H1 (cell line): ENCODE measurements at regions not wholly inside any gene's neighbourhood (a gene's known extent, or its start where the extent isn't known, plus 50 kb on each side); places are given as distances from the start of the nearest gene placed in this dataset.

Experiments used
- CTBP2 ChIP-seq: IDR thresholded peaks from 2 replicates; pipeline ENCODE4 v1.7.0; 2011; ENCODE audit warnings: borderline replicate concordance, mild to moderate bottlenecking, moderate library complexity, mixed read lengths, low read length; ENCODE audit not compliant: insufficient read depth, insufficient read length
- GTF2F1 ChIP-seq: IDR thresholded peaks from 2 replicates; pipeline ENCODE4 v1.6.1; 2012; ENCODE audit warnings: low read depth, low read length, improper control_type of control experiment, borderline replicate concordance
- HDAC6 ChIP-seq: IDR thresholded peaks from one replicate; pipeline ENCODE4 v1.7.1; 2012; ENCODE audit warnings: low read depth, mild to moderate bottlenecking, inconsistent platforms, low read length, moderate library complexity
- JUND ChIP-seq: IDR thresholded peaks from 2 replicates; pipeline ENCODE4 v1.6.1; 2011; ENCODE audit warnings: mild to moderate bottlenecking, improper control_type of control experiment, low read length
- RAD21 ChIP-seq, 2 experiments: IDR thresholded peaks in 1 of 2; conservative IDR thresholded peaks in 1 of 2; 2 replicates each; pipeline ENCODE4 v1.6.1; 2011; ENCODE audit warnings: low read depth in 2 of 2, low read length in 2 of 2, improper control_type of control experiment in 1 of 2, inconsistent platforms in 1 of 2, mild to moderate bottlenecking in 1 of 2, moderate library complexity in 1 of 2
- RFX5 ChIP-seq: IDR thresholded peaks from 2 replicates; pipeline ENCODE4 v1.6.1; 2011; ENCODE audit warnings: low read depth, low read length, improper control_type of control experiment, borderline replicate concordance
- SIRT6 ChIP-seq: IDR thresholded peaks from one replicate; pipeline ENCODE4 v1.7.1; 2012; ENCODE audit warnings: low read length, inconsistent platforms
- SP1 ChIP-seq: IDR thresholded peaks from 2 replicates; pipeline ENCODE4 v1.6.1; 2011; ENCODE audit warnings: low read depth, low read length
- SUZ12 ChIP-seq: fragments of 200-600 bp; sonication (generic); IDR thresholded peaks from 2 replicates; pipeline ENCODE4 v1.6.1; 2012; ENCODE audit warnings: mild to moderate bottlenecking, inconsistent platforms, low read length, moderate library complexity, mixed read lengths
- TCF12 ChIP-seq: IDR thresholded peaks from 2 replicates; pipeline ENCODE4 v1.6.1; 2011; ENCODE audit warnings: low read depth, mild to moderate bottlenecking, low read length
- YY1 ChIP-seq: IDR thresholded peaks from 2 replicates; pipeline ENCODE4 v1.6.1; 2011; ENCODE audit warnings: low read depth, mild to moderate bottlenecking, low read length
- TF ChIP-seq, protein P1 (sequence below): fragments of 300-600 bp; sonication (generic); IDR thresholded peaks from 2 replicates; pipeline ENCODE4 v1.7.1; 2012; ENCODE audit warnings: low read length, moderate library complexity, mild to moderate bottlenecking, inconsistent platforms; ENCODE audit not compliant: insufficient replicate concordance

- TF ChIP-seq, protein P1, sequence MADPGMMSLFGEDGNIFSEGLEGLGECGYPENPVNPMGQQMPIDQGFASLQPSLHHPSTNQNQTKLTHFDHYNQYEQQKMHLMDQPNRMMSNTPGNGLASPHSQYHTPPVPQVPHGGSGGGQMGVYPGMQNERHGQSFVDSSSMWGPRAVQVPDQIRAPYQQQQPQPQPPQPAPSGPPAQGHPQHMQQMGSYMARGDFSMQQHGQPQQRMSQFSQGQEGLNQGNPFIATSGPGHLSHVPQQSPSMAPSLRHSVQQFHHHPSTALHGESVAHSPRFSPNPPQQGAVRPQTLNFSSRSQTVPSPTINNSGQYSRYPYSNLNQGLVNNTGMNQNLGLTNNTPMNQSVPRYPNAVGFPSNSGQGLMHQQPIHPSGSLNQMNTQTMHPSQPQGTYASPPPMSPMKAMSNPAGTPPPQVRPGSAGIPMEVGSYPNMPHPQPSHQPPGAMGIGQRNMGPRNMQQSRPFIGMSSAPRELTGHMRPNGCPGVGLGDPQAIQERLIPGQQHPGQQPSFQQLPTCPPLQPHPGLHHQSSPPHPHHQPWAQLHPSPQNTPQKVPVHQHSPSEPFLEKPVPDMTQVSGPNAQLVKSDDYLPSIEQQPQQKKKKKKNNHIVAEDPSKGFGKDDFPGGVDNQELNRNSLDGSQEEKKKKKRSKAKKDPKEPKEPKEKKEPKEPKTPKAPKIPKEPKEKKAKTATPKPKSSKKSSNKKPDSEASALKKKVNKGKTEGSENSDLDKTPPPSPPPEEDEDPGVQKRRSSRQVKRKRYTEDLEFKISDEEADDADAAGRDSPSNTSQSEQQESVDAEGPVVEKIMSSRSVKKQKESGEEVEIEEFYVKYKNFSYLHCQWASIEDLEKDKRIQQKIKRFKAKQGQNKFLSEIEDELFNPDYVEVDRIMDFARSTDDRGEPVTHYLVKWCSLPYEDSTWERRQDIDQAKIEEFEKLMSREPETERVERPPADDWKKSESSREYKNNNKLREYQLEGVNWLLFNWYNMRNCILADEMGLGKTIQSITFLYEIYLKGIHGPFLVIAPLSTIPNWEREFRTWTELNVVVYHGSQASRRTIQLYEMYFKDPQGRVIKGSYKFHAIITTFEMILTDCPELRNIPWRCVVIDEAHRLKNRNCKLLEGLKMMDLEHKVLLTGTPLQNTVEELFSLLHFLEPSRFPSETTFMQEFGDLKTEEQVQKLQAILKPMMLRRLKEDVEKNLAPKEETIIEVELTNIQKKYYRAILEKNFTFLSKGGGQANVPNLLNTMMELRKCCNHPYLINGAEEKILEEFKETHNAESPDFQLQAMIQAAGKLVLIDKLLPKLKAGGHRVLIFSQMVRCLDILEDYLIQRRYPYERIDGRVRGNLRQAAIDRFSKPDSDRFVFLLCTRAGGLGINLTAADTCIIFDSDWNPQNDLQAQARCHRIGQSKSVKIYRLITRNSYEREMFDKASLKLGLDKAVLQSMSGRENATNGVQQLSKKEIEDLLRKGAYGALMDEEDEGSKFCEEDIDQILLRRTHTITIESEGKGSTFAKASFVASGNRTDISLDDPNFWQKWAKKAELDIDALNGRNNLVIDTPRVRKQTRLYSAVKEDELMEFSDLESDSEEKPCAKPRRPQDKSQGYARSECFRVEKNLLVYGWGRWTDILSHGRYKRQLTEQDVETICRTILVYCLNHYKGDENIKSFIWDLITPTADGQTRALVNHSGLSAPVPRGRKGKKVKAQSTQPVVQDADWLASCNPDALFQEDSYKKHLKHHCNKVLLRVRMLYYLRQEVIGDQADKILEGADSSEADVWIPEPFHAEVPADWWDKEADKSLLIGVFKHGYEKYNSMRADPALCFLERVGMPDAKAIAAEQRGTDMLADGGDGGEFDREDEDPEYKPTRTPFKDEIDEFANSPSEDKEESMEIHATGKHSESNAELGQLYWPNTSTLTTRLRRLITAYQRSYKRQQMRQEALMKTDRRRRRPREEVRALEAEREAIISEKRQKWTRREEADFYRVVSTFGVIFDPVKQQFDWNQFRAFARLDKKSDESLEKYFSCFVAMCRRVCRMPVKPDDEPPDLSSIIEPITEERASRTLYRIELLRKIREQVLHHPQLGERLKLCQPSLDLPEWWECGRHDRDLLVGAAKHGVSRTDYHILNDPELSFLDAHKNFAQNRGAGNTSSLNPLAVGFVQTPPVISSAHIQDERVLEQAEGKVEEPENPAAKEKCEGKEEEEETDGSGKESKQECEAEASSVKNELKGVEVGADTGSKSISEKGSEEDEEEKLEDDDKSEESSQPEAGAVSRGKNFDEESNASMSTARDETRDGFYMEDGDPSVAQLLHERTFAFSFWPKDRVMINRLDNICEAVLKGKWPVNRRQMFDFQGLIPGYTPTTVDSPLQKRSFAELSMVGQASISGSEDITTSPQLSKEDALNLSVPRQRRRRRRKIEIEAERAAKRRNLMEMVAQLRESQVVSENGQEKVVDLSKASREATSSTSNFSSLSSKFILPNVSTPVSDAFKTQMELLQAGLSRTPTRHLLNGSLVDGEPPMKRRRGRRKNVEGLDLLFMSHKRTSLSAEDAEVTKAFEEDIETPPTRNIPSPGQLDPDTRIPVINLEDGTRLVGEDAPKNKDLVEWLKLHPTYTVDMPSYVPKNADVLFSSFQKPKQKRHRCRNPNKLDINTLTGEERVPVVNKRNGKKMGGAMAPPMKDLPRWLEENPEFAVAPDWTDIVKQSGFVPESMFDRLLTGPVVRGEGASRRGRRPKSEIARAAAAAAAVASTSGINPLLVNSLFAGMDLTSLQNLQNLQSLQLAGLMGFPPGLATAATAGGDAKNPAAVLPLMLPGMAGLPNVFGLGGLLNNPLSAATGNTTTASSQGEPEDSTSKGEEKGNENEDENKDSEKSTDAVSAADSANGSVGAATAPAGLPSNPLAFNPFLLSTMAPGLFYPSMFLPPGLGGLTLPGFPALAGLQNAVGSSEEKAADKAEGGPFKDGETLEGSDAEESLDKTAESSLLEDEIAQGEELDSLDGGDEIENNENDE = no peak
- TF ChIP-seq HDAC6 = no peak
- no peak for TF ChIP-seq JUND
- no peak for TF ChIP-seq GTF2F1
- no peak for TF ChIP-seq CTBP2
- no peak for TF ChIP-seq YY1
- no peak for TF ChIP-seq SUZ12
- no peak for TF ChIP-seq TCF12
- TF ChIP-seq RFX5 = no peak
- no peak for TF ChIP-seq SP1
- no peak for TF ChIP-seq RAD21 (IDR thresholded peaks at IDR 0.05 in 1 of 2, conservative IDR thresholded peaks at IDR 0.05 in 1 of 2; ENCODE audit: low read depth in 2 of 2, low read length in 2 of 2)
- TF ChIP-seq SIRT6 = no peak
- TF ChIP-seq, all 59 proteins: peak for 0
Observed at GRCh38 chr3:82329300-82329699, 567.9 kb upstream of the GBE1 start (continued).
